K562 (cell line): ENCODE measurements at regions not wholly inside any gene's neighbourhood (a gene's known extent, or its start where the extent isn't known, plus 50 kb on each side); places are given as distances from the start of the nearest gene placed in this dataset.

Experiments used
- ATAC-seq: fragments of 200-7000 bp; cut with Tn5 transposase; 3 replicates; pipeline ENCODE4 v1.9.1; 2020; ENCODE audit warnings: moderate library complexity
- BruUV-seq: library from RNA; stranded (reverse); fragments of 400-500 nt; replicated peaks from 2 replicates; lab custom pipeline; 2021; lab: Mats Ljungman, UMichigan
- CTCF ChIA-PET: fragments of 300-600 bp; formaldehyde crosslinking; extraction: SDS; loops from one replicate; lab custom pipeline; 2021; ENCODE audit warnings: low intra/inter-chr PET ratio; lab: Yijun Ruan, JAX
- POLR2A ChIA-PET: fragments of 300-600, 350-650 bp; sonication (Branson Sonifier 250); formaldehyde crosslinking; extraction: SDS; loops from one replicate; lab custom pipeline; 2021; ENCODE audit warnings: antibody characterized with exemption, inconsistent platforms; lab: Yijun Ruan, JAX
- DNase-seq, 4 experiments: peaks; one replicate each; pipeline versions ENCODE4 v3.0.0 to v3.0.0-alpha.2; 2011 to 2018; ENCODE audit warnings: low spot score in 3 of 4, mixed read lengths in 3 of 4; ENCODE audit errors: extremely low read depth in 1 of 4
- FAIRE-seq: peaks from 2 replicates; lab custom pipeline; 2011; peaks lifted over from hg19 to GRCh38; lab: Jason Lieb, UNC
- H2AFZ ChIP-seq: 2 replicates; pipeline ENCODE4 v1.6.0; 2011; ENCODE audit warnings: low read depth, low read length, control low read depth, inconsistent platforms
- H3K27ac ChIP-seq: fragments of 200-600 bp; 3 replicates; pipeline ENCODE4 v1.8.0; 2011; ENCODE audit warnings: low read depth, mild to moderate bottlenecking, control low read depth, inconsistent platforms, low read length, moderate library complexity, mixed read lengths; ENCODE audit errors: extremely low read depth
- H3K27me3 ChIP-seq, 2 experiments: fragments of 300-600 bp in 1 of 2; 2 replicates in 1 of 2; 3 replicates in 1 of 2; pipeline versions ENCODE4 v1.6.0 to v1.8.0; 2011; ENCODE audit warnings: inconsistent platforms in 2 of 2, low read length in 2 of 2, mild to moderate bottlenecking in 1 of 2, mixed read lengths in 1 of 2, moderate library complexity in 1 of 2; ENCODE audit not compliant: control insufficient read depth in 2 of 2, insufficient read depth in 2 of 2
- H3K36me3 ChIP-seq: fragments of 300-600 bp; 3 replicates; pipeline ENCODE4 v1.8.0; 2011; ENCODE audit warnings: mild to moderate bottlenecking, low read length, inconsistent platforms; ENCODE audit not compliant: control insufficient read depth, insufficient read depth
- H3K4me1 ChIP-seq, 2 experiments: fragments of 200-600 bp in 1 of 2; replicated peaks in 1 of 2; 2 replicates in 1 of 2; 3 replicates in 1 of 2; pipeline versions ENCODE4 v1.5.1 to v1.8.0; 2011; ENCODE audit warnings: inconsistent platforms in 2 of 2, low read length in 2 of 2, mild to moderate bottlenecking in 1 of 2, mixed read lengths in 1 of 2, moderate library complexity in 1 of 2; ENCODE audit not compliant: control insufficient read depth in 2 of 2, insufficient read depth in 2 of 2
- H3K4me2 ChIP-seq: 2 replicates; pipeline ENCODE4 v1.6.1; 2011; ENCODE audit warnings: low read length, control low read depth, inconsistent platforms, mixed read lengths; ENCODE audit not compliant: insufficient read depth
- H3K4me3 ChIP-seq: fragments of 200-600 bp; sonication (generic), shearing (Covaris generic); 2 replicates; pipeline ENCODE4 v1.5.1; 2016; ENCODE audit warnings: control low read depth, inconsistent platforms
- H3K79me2 ChIP-seq: fragments of 200-600 bp; 3 replicates; pipeline ENCODE4 v1.8.0; 2011; ENCODE audit warnings: low read length, inconsistent platforms; ENCODE audit not compliant: control insufficient read depth, insufficient read depth
- H3K9ac ChIP-seq, 2 experiments: 2 replicates each; pipeline versions ENCODE4 v1.6.0 to v1.6.1; 2011; ENCODE audit warnings: low read depth in 2 of 2, low read length in 2 of 2, control low read depth in 1 of 2, inconsistent platforms in 1 of 2, mild to moderate bottlenecking in 1 of 2, mixed read lengths in 1 of 2; ENCODE audit not compliant: insufficient read depth in 1 of 2
- H3K9me1 ChIP-seq: one replicate; pipeline ENCODE4 v1.6.0; 2011; ENCODE audit warnings: inconsistent platforms, mild to moderate bottlenecking, low read length, moderate library complexity; ENCODE audit not compliant: control insufficient read depth, insufficient read depth
- H3K9me3 ChIP-seq: replicated peaks from 2 replicates; pipeline ENCODE4 v1.5.1; 2011; ENCODE audit warnings: low read depth, low read length, inconsistent platforms; ENCODE audit not compliant: control insufficient read depth, insufficient read depth
- H4K20me1 ChIP-seq: replicated peaks from 2 replicates; pipeline ENCODE4 v1.6.1; 2011; ENCODE audit warnings: low read length, inconsistent platforms, mixed read lengths; ENCODE audit not compliant: control insufficient read depth, insufficient read depth
- RBM15 ChIP-seq: fragments of 200-400 bp; formaldehyde crosslinking; IDR thresholded peaks from 2 replicates; pipeline ENCODE4 v1.6.1; 2018; ENCODE audit warnings: mild to moderate bottlenecking, low read length, moderate library complexity; ENCODE audit not compliant: insufficient read depth
- ZFX ChIP-seq: sonication (generic); formaldehyde crosslinking; IDR thresholded peaks from 2 replicates; pipeline ENCODE4 v1.8.0; 2022; ENCODE audit warnings: mild to moderate bottlenecking, missing genetic modification reagents, moderate library complexity
- ZNF197 ChIP-seq: fragments of 200-800 bp; sonication (Bioruptor generic); IDR thresholded peaks from 2 replicates; pipeline ENCODE4 v1.6.1; 2016; ENCODE audit warnings: low read depth, missing genetic modification characterization, missing compliant biosample characterization
- ZNF407 ChIP-seq: fragments of 450-650 bp; IDR thresholded peaks from 2 replicates; pipeline ENCODE4 v1.6.1; 2016; ENCODE audit warnings: low read depth
- WGBS: fragments of 100-300 bp; shearing (Covaris generic); methylation state at CpG from one replicate; pipeline ENCODE4 v1.1.6; 2016; ENCODE audit warnings: low coverage, mixed read lengths; ENCODE audit not compliant: insufficient coverage; ENCODE audit errors: missing lambda C conversion rate; 5-methylcytosine and 5-hydroxymethylcytosine counted together
- in situ Hi-C: fragments of 300-500 bp; cut with MboI; formaldehyde crosslinking; loops from 4 replicates; pipeline ENCODE4 v1.15.0; 2018; ENCODE audit warnings: inconsistent platforms, mixed read lengths
- intact Hi-C: fragments of 100-400 bp; cut with micrococcal nuclease; formaldehyde crosslinking; loops from 2 replicates; pipeline ENCODE4 v1.14.2; 2022

DNA sequence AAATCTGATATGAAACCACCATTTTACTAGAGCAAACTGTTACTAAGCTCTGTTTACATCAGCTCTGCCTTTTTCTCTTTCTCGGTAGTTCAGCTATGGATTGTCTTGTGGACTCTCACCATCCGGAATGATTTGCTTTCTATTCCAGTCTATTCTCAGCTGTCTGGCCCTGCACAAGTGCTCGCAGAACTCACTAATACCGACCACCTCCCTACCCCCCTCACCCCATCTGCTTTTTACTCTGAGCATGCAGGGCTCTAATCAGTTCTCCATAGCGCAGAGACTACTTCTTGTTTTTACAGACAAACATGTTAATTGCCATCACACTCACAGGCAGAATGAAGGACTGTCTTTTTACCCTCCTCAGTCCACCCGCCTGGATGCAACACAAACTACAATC lies 180.7 kb upstream of the POU3F3 start:
- Histone ChIP-seq H3K4me2 (no peak overlapping the region), H3K9ac (no peak overlapping the region), H3K4me1 (no peaks in the 10 kb centered on the region), H3K4me3 (no peak overlapping the region), H3K27me3 (no peaks in the 10 kb centered on the region; a peak in 1 of 5 replicates), H3K9me1 (no peaks in the 10 kb centered on the region), H2AFZ (no peak overlapping the region), H3K36me3 (no peaks in the 10 kb centered on the region), H4K20me1 (no peaks in the 10 kb centered on the region), H3K9me3 (no peaks in the 10 kb centered on the region), H3K27ac (no peak overlapping the region), H3K79me2 (no peaks in the 10 kb centered on the region)
- ChIA-PET CTCF (no interaction called here), POLR2A (interaction anchor here (0.6 kb wide), 1 partner anchor 13 kb away, joined by 4 read pairs; no protein-coding TSS in a partner anchor)
- DNase-seq (no peak), FAIRE-seq (no peak), ATAC-seq (no peak)
- in situ Hi-C loops (no loop called here), intact Hi-C loops (no loop called here)
- no TSS peak for BruUV-seq
- 0% methylated on average over 5 of the region's 6 CpGs for WGBS
- TF ChIP-seq ZFX (no peak), ZNF197 (CRISPR knock-in tag) (no peak), ZNF407 (no peak), RBM15 (no peak)
- TF ChIP-seq, all 486 proteins: peak for 0
